GM20000 (cell line): ENCODE measurements at regions not wholly inside any gene's neighbourhood (a gene's known extent, or its start where the extent isn't known, plus 50 kb on each side); places are given as distances from the start of the nearest gene placed in this dataset.

ENCODE experiments used
- DNase-seq: peaks from one replicate; pipeline ENCODE4 v3.0.0; 2012; ENCODE audit warnings: low spot score
- TF ChIP-seq, protein P1 (sequence below): IDR thresholded peaks from 2 replicates; pipeline ENCODE4 v1.5.1; 2012; ENCODE audit warnings: mild to moderate bottlenecking, control low read depth; ENCODE audit errors: extremely low read depth, missing control alignments

DNA sequence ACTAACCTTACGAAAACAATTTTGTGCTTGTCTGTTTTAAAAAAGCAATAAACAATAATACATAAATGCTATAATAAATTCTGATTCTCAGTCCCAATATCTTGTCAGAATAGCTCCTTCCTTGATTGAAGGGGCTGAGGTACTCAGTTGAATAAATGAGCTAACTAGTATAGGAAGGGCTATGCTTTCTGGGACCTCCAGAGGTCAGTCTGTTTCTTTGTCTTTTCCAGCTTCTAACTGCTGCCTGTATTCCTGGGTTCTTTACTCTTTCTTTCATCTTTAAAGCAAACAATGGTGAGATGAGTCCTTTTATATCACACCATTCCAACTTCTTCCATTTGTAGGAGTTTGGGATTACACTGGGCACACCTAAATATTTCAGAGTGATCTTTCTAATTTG is 1297.0 kb upstream of the ATXN8OS start:
- TF ChIP-seq, protein P1, sequence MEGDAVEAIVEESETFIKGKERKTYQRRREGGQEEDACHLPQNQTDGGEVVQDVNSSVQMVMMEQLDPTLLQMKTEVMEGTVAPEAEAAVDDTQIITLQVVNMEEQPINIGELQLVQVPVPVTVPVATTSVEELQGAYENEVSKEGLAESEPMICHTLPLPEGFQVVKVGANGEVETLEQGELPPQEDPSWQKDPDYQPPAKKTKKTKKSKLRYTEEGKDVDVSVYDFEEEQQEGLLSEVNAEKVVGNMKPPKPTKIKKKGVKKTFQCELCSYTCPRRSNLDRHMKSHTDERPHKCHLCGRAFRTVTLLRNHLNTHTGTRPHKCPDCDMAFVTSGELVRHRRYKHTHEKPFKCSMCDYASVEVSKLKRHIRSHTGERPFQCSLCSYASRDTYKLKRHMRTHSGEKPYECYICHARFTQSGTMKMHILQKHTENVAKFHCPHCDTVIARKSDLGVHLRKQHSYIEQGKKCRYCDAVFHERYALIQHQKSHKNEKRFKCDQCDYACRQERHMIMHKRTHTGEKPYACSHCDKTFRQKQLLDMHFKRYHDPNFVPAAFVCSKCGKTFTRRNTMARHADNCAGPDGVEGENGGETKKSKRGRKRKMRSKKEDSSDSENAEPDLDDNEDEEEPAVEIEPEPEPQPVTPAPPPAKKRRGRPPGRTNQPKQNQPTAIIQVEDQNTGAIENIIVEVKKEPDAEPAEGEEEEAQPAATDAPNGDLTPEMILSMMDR: no peak
- no peak for DNase-seq

GRCh38 chr13:68808456-68808855 is 1299.2 kb upstream of the ATXN8OS start:
- TF ChIP-seq, protein P1: no peak
- no peak for DNase-seq

- TF ChIP-seq, protein P1: no peak
- no peak for DNase-seq
Observed at GRCh38 chr13:68806125-68806524, 1301.5 kb upstream of the ATXN8OS start.

- DNase-seq: no peak
- TF ChIP-seq, protein P1: no peak
Observed at GRCh38 chr13:68784275-68784674, 1323.4 kb upstream of the ATXN8OS start.

GRCh38 chr13:68759617-68760016 is 1348.0 kb upstream of the ATXN8OS start:
- DNase-seq: no peak
- TF ChIP-seq, protein P1: no peak

DNA sequence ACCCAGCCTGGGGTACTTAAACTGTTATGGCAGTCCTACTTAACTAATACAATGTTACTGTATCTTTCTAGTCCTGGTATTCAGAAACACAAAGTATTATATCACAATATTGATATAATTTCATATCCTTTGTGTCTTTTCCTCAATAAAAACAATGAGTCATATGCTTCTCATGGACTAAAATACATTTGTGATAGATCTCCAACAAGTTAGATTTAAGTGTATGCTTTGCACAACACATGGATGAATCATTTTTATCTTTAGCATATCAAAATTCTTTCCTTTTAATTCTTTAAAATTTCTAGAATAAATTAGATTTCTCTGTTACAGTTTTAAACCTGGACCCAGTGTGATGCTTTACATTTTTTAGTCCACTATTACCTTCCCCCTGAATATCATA is 1357.8 kb upstream of the ATXN8OS start:
- TF ChIP-seq, protein P1: no peak
- no peak for DNase-seq

- TF ChIP-seq, protein P1: no peak
- no peak for DNase-seq
Observed at GRCh38 chr13:68748038-68748437, 1359.6 kb upstream of the ATXN8OS start.

DNA sequence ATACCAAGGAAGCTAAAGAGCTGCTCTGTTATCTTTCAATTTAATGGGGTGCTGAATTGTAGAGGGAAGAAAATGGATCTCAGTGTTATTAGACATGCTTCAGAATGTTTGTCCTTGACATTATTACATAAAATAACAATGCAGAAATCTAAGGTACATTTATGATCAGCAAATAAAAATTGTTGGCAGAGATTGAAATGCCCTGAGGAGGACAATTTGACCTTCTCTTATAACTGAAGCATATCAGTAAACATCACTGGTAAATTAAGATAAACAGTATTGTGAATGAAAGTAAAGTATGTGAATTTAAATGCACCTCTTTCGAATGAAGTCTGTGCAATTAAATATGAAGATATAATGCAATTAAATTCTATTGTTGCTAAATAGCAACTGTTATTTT is 1362.1 kb upstream of the ATXN8OS start:
- DNase-seq: no peak
- TF ChIP-seq, protein P1: no peak
